Activated CD8-positive, alpha-beta memory T cell treated with anti-CD3 and anti-CD28 coated beads, Interleukin-2, amount 50 U/mL, for 1 hour (primary cell): ENCODE measurements at regions not wholly inside any gene's neighbourhood (a gene's known extent, or its start where the extent isn't known, plus 50 kb on each side); places are given as distances from the start of the nearest gene placed in this dataset.
"Not testable (repeated sequence)": the region's sequence is repeated elsewhere in the genome, so short reads cannot be mapped to it uniquely, and the experiment has no call there.

Experiments
- DNase-seq: peaks from one replicate; pipeline ENCODE4 v3.0.0-alpha.2; 2020; ENCODE audit errors: extremely low read depth

GRCh38 chr21:5065240-5066211 is 5455.9 kb upstream of the TPTE start:
- DNase-seq: peak; percentile 20

GRCh38 chr21:5066682-5067251 is 5454.6 kb upstream of the TPTE start:
- not testable (repeated sequence) for DNase-seq

GRCh38 chr21:5067326-5068048 is 5453.9 kb upstream of the TPTE start:
- DNase-seq: not testable (repeated sequence)

- DNase-seq: not testable (repeated sequence)
Observed at GRCh38 chr21:5068649-5069048, 5452.7 kb upstream of the TPTE start.

- not testable (repeated sequence) for DNase-seq
Observed at GRCh38 chr21:5071180-5071579, 5450.2 kb upstream of the TPTE start.

GRCh38 chr21:5076854-5077253 is 5444.5 kb upstream of the TPTE start:
- DNase-seq: not testable (repeated sequence)

- DNase-seq: not testable (repeated sequence)
Observed at GRCh38 chr21:5079361-5079760, 5442.0 kb upstream of the TPTE start.

- DNase-seq: not testable (repeated sequence)
Observed at GRCh38 chr21:5080015-5080414, 5441.4 kb upstream of the TPTE start.

- not testable (repeated sequence) for DNase-seq
Observed at GRCh38 chr21:5084246-5084645, 5437.1 kb upstream of the TPTE start.

GRCh38 chr21:5085456-5085855 is 5435.9 kb upstream of the TPTE start:
- DNase-seq: not testable (repeated sequence)

GRCh38 chr21:5086416-5086815 is 5435.0 kb upstream of the TPTE start:
- DNase-seq: not testable (repeated sequence)

- DNase-seq: not testable (repeated sequence)
Observed at GRCh38 chr21:5088820-5089219, 5432.6 kb upstream of the TPTE start.

GRCh38 chr21:5089399-5090089 is 5431.8 kb upstream of the TPTE start:
- not testable (repeated sequence) for DNase-seq

- not testable (repeated sequence) for DNase-seq
Observed at GRCh38 chr21:5090132-5091079, 5431.0 kb upstream of the TPTE start.

GRCh38 chr21:5091274-5091673 is 5430.1 kb upstream of the TPTE start:
- not testable (repeated sequence) for DNase-seq

- DNase-seq: not testable (repeated sequence)
Observed at GRCh38 chr21:5095628-5096027, 5425.8 kb upstream of the TPTE start.

- DNase-seq: not testable (repeated sequence)
Observed at GRCh38 chr21:5098010-5098743, 5423.2 kb upstream of the TPTE start.

- DNase-seq: not testable (repeated sequence)
Observed at GRCh38 chr21:5100604-5101174, 5420.7 kb upstream of the TPTE start.

GRCh38 chr21:5101749-5102148 is 5419.6 kb upstream of the TPTE start:
- DNase-seq: peak; percentile 77
